Astrocyte (in vitro differentiated cells and primary cell): ENCODE measurements at regions not wholly inside any gene's neighbourhood (a gene's known extent, or its start where the extent isn't known, plus 50 kb on each side); places are given as distances from the start of the nearest gene placed in this dataset.

Source experiments
- CTCF ChIP-seq: IDR thresholded peaks from 2 replicates; pipeline ENCODE4 v1.5.1; 2011; ENCODE audit warnings: low read depth, mild to moderate bottlenecking, inconsistent platforms, low read length, moderate library complexity; ENCODE audit not compliant: insufficient read depth
- EZH2 ChIP-seq: IDR thresholded peaks from 2 replicates; pipeline ENCODE4 v1.6.1; 2012; ENCODE audit warnings: mild to moderate bottlenecking, low read length, inconsistent platforms; ENCODE audit not compliant: insufficient read depth

GRCh38 chr13:34417896-34418295 lies 524.2 kb upstream of the NBEA start:
- no peak for TF ChIP-seq EZH2
- TF ChIP-seq CTCF, result no peak
